HFF-Myc (cell line): ENCODE measurements at regions not wholly inside any gene's neighbourhood (a gene's known extent, or its start where the extent isn't known, plus 50 kb on each side); places are given as distances from the start of the nearest gene placed in this dataset.
A peak's percentile ranks its signal among the peaks of the same experiment; 100 is the strongest.

ENCODE experiments used
- DNase-seq: peaks from one replicate; pipeline ENCODE4 v3.0.0-alpha.2; 2011; ENCODE audit warnings: low read depth; ENCODE audit errors: extremely low read depth
- H3K4me3 ChIP-seq: replicated peaks from 2 replicates; pipeline ENCODE4 v1.5.1; 2011; ENCODE audit warnings: low read depth, mild to moderate bottlenecking, control low read depth, low read length
- TF ChIP-seq, protein P1 (sequence below): IDR thresholded peaks from 2 replicates; pipeline ENCODE4 v1.5.1; 2012; ENCODE audit warnings: mild to moderate bottlenecking, low read depth, low read length, control low read depth; ENCODE audit errors: missing control alignments

DNA sequence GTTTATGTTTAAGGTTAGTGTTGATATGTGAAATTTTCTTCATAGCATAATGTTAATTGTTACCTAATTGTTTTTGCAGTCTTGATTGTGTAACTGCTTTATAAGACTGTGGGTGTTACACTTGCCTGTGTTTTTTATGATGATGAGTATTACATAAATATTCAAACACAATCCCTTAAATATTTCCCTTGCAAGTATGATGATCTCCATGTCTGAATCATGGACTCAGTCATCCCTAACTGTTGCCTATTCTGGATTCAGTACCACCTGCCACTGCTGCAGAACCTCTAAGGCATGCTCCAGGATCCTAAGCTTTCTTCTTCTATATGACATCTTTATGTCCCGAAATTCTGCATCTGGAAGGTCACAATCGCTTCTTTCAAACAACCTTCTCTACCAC lies 246.3 kb upstream of the CLEC14A start:
- DNase-seq: no peak
- no peak overlapping the region for H3K4me3 ChIP-seq
- TF ChIP-seq, protein P1, sequence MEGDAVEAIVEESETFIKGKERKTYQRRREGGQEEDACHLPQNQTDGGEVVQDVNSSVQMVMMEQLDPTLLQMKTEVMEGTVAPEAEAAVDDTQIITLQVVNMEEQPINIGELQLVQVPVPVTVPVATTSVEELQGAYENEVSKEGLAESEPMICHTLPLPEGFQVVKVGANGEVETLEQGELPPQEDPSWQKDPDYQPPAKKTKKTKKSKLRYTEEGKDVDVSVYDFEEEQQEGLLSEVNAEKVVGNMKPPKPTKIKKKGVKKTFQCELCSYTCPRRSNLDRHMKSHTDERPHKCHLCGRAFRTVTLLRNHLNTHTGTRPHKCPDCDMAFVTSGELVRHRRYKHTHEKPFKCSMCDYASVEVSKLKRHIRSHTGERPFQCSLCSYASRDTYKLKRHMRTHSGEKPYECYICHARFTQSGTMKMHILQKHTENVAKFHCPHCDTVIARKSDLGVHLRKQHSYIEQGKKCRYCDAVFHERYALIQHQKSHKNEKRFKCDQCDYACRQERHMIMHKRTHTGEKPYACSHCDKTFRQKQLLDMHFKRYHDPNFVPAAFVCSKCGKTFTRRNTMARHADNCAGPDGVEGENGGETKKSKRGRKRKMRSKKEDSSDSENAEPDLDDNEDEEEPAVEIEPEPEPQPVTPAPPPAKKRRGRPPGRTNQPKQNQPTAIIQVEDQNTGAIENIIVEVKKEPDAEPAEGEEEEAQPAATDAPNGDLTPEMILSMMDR: no peak

- DNase-seq: no peak
- no peak overlapping the region for H3K4me3 ChIP-seq
- TF ChIP-seq, protein P1: no peak
These were observed 244.2 kb upstream of the CLEC14A start for GRCh38 chr14:38500125-38500524.

DNA sequence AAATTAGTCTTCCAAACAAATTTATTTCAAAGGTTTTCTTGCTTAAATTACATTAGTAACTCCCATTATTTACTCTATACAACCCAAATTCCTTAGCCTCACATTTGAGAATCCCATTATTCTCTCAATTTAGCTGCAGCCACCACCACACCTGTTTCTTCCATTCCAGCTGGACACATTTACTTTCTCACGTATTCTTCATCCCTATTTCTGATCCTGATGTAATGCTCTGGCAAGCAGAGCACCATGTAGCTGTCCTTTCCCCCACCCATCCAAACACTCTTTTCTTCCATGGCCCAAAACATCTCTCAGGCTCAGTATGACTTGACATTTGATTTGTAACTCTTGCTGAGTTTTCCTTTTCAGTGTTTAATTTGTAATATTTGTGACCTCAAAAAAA lies 240.2 kb upstream of the CLEC14A start:
- TF ChIP-seq, protein P1: no peak
- no peak overlapping the region for H3K4me3 ChIP-seq
- DNase-seq: no peak

DNA sequence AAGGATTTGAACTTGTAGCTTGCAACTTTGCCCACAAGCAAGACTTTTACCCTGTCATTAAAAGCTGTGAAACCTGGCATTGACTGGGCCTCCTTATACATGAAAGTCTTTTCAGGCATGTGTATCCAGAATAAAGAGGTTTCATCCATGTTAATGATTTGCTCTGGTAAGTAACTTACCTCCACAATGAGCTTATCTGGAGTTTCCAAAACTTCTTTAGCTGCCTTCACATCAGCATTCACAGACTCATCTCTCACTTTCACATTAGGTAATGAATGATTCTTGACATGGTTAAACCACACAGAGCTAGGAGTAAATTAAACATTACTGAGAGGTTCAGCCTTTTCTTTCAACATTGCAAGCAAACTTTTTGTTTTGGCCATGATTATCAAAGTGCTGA lies 234.4 kb upstream of the CLEC14A start:
- no peak overlapping the region for H3K4me3 ChIP-seq
- TF ChIP-seq, protein P1: no peak
- DNase-seq: no peak

GRCh38 chr14:38485026-38485425 lies 229.1 kb upstream of the CLEC14A start:
- TF ChIP-seq, protein P1: no peak
- DNase-seq: no peak
- H3K4me3 ChIP-seq: no peak overlapping the region

GRCh38 chr14:38481952-38482678 lies 226.2 kb upstream of the CLEC14A start:
- TF ChIP-seq, protein P1: no peak
- no peak overlapping the region for H3K4me3 ChIP-seq
- DNase-seq: peak; percentile 19

DNA sequence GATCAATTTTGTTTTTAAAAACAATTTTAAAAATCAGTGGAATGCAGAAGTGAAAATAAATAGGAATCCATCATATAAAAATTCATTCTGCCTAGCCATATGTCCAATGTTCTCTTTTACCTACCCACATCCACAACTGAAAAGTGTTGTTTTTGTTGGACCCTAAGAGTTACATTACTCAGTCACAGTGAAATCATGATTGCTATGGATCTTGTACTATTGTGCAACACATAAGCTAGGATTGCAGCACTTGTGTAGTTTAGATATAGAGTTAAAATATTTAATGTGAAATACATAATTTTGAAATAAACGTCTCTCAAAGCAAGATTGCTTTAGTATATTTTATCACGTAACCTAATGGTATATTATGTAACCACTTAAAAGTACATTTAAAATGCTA lies 213.3 kb upstream of the CLEC14A start:
- TF ChIP-seq, protein P1: no peak
- no peak overlapping the region for H3K4me3 ChIP-seq
- no peak for DNase-seq
